HEK293T (cell line): ENCODE measurements at regions not wholly inside any gene's neighbourhood (a gene's known extent, or its start where the extent isn't known, plus 50 kb on each side); places are given as distances from the start of the nearest gene placed in this dataset.

Experiments
- BHLHE40 ChIP-seq: fragments of 450-650 bp; IDR thresholded peaks from 2 replicates; pipeline ENCODE4 v1.6.1; 2016; ENCODE audit warnings: mild to moderate bottlenecking, moderate library complexity, borderline replicate concordance
- ELF4 ChIP-seq: fragments of 450-650 bp; IDR thresholded peaks from 2 replicates; pipeline ENCODE4 v1.6.1; 2017; ENCODE audit warnings: antibody characterized with exemption
- FOXA1 ChIP-seq: fragments of 450-650 bp; IDR thresholded peaks from 2 replicates; pipeline ENCODE4 v1.6.1; 2016; ENCODE audit warnings: mild to moderate bottlenecking
- FOXK2 ChIP-seq: fragments of 450-650 bp; IDR thresholded peaks from 2 replicates; pipeline ENCODE4 v1.6.1; 2016; ENCODE audit warnings: mild to moderate bottlenecking
- L3MBTL2 ChIP-seq: fragments of 450-650 bp; conservative IDR thresholded peaks from 2 replicates; pipeline ENCODE4 v1.6.1; 2016; ENCODE audit warnings: mild to moderate bottlenecking
- NFRKB ChIP-seq: fragments of 450-650 bp; IDR thresholded peaks from 2 replicates; pipeline ENCODE4 v1.6.1; 2016; ENCODE audit warnings: mild to moderate bottlenecking, moderate library complexity
- SP1 ChIP-seq: fragments of 450-650 bp; IDR thresholded peaks from 2 replicates; pipeline ENCODE4 v1.6.1; 2017
- TARDBP ChIP-seq: fragments of 450-650 bp; IDR thresholded peaks from 2 replicates; pipeline ENCODE4 v1.6.1; 2016

DNA sequence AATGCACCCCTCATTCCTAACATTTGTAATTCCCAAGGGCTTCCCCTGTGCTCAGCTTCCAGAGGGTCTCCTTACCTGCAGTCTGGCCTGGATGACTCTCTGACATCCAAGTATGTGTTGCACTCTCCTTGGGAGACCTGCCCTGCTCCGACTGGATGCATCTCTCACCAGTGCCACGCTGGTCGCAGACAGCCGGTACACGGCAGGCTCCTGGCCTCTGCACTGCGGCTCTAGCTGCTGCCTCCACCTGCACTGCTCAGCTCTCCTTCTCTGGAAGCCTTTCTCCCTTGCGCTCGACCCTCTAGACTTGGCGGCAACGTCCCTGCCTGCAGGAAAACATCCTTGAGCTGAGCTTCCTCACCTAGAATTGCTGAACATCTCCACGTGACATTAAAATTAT is 685.9 kb downstream of the BRD1 start:
- TF ChIP-seq SP1 (no peak), ELF4 (no peak), FOXK2 (no peak), FOXA1 (no peak), L3MBTL2 (no peak), BHLHE40 (no peak), NFRKB (no peak), TARDBP (no peak)
